GM19324 (cell line): ENCODE measurements at regions not wholly inside any gene's neighbourhood (a gene's known extent, or its start where the extent isn't known, plus 50 kb on each side); places are given as distances from the start of the nearest gene placed in this dataset.

ENCODE experiments used
- ATAC-seq: cut with Tn5 transposase; IDR thresholded peaks from one replicate; pipeline ENCODE4 v1.9.1; 2021; ENCODE audit warnings: mild to moderate bottlenecking, moderate library complexity; ENCODE audit not compliant: unreplicated experiment, low FRiP score

DNA sequence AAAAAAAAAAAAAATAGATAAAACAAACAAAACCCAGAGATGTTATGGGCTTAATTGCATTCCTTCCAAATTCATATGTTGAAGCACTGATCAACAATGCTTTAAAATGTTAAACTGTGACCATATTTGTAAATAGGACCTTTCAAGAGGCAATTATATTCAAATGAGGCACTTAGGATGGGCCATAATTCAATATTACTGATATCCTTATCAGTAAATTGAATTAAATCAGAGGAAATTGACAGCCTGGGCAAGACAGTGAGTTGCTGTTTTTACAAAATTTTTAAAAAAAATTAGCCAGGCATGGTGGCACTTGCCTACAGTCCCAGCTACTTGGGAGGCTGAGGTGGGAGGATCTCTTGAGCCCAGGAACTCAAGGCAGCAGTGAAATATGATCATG lies 364.1 kb downstream of the GJA1 start:
- no peak for ATAC-seq

DNA sequence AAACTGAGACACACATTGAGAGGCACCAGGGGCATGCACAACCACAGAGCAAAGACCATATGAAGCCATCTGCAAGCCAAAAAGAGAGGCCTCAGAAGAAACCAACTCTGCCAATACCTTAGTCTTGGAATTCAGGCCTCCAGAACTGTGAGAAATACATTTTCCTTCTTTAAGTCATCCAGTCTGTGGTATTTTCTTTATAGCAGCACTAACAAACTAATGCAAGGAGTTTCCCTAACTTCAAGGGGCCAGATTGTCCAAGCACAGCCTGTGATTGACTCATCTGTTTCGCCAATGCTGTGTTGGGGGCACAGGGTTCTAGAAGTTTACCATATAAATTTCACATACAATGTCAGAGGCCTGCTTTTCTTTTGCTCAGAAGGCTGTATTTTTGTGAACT lies 364.6 kb downstream of the GJA1 start:
- ATAC-seq, result no peak

DNA sequence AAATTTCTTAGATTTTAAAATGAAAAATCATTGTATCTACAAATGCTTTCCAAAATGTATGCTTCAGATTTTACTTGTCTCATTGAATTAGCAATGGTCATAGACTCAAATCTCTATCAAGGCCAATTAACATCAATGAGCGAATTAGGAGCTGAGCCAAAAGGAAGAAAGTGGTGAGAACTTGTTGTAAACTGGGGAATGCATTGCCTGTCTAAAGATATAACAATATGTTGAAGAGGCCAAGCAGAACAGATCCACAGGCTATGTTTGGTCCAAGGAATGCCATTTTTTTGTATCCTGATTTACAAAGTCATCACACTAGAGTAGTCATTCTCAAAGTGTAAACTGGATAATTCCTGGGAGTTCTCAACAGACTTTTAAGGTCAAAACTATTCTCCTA lies 370.7 kb downstream of the GJA1 start:
- ATAC-seq, result no peak

DNA sequence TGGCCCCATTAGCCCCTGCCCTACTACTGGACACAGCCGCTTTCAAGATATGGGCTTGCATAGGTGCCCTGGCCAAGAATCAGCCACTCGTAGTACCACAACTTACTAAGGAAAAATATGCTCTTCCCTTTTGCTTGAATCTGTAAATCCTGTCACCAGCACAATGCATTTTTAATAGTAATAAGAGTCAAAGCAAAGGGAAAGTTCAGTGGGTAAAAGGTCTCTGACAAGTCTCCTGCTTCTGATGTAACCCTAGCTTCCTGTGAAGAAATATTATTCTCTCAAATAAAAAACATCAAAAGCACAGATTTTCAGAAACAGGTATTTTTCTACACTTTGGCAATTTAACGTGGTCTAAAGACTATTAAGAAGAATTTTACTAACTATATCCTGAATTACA lies 373.8 kb downstream of the GJA1 start:
- ATAC-seq, result no peak

DNA sequence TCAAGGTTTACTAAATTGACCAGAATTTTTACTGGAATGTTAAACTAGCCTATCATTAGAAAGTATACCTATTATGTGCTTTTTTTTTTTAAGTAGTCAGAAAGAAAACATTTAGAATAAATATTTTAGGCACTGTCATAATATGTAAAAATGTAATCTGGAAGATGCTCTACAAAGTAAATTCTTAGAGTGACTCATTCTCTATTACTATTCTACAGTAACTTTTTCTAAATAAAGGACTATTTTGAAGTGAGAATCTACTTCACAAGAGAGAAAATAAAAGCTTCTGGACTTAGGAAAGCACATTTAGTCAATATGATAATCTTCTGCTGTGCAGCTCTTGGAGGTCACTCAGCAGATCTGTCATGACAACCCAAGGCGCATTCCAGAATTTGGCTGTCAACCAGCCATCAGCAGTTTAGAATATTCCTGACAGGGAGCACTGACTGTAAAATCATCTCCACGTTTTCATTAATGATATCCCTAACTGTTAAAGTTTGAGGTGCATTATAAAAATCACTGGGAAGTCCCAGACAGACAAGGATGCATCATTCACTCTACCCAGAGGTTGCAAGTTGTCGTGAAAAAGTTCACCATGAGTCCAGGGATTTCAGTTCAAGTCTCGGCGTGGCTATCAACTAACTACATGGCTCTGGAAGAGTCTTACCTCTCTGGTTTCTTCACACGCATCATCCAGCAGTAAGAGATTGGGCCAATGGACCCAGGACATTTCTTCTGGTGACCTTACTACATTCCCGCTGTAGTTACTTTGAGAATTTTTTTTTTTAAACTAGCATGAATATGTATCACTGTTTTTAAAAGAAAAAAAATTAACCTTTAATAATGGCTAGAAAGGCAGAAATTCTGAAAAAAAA lies 374.9 kb downstream of the GJA1 start:
- ATAC-seq, result no peak

DNA sequence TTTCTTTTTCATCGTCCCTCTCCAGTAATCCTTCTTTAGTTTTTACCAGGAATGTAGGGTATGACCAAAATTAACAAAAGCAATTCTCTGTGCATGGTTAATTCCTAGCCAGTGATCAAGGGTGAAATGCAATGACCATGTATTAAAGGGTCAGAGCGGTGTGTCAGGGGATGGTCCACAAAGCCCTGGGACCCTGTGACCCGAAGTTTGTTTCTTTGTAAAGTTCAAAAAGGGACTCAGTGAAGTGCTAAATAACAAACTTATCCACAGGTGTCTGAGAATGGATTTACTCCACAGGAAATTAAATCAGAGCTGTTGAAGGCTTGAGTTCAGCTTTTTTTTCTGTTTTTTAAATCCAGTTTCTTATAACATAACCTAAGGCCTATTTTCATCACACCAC lies 375.7 kb downstream of the GJA1 start:
- no peak for ATAC-seq

DNA sequence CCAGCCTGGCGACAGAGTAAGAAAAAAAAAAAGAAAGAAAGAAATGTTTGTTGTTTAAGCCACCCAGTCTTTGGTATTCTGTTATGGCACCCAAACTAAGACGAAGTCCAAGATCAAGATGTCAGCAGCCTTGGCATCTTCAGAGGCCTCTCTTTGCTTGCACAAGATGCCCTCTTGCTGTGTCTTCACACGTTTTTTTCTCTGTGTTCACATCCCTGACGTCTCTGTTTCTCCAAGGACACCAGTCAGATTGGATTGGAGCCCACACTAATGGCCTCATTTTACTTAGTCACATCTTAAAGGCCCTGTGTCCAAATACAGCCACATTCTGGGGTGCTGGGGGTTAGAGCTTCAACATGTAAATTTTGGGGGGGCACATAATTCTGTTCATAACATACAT lies 380.9 kb downstream of the GJA1 start:
- no peak for ATAC-seq

DNA sequence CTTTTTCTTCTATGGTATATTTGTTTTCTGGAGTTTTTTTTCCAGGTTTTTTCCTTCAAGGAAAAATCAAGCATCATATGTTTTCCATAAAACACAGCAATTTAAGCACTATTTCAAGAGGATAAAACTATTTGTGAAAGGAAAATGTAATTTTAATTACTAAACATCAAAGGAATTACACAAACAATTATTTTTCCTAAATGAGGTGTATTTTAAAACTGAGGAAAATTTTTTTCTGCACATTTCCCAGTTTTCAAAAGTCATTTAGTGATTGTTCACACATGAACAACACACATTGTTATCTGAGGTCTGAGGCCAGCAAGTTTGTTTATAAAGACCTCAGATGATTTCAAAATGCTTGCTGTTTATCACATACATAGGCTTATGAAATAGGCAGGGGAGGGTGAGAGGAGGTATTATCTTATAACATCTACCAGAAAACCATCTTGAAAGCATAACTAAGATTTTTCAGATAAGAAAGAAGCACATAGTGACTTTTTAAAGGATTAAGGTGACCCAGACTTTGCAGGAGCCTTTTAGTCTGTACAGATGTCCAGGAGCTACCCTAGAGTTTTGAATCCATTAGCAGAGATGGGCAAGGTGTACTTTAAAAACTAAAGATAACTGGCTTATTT lies 381.6 kb downstream of the GJA1 start:
- no peak for ATAC-seq

DNA sequence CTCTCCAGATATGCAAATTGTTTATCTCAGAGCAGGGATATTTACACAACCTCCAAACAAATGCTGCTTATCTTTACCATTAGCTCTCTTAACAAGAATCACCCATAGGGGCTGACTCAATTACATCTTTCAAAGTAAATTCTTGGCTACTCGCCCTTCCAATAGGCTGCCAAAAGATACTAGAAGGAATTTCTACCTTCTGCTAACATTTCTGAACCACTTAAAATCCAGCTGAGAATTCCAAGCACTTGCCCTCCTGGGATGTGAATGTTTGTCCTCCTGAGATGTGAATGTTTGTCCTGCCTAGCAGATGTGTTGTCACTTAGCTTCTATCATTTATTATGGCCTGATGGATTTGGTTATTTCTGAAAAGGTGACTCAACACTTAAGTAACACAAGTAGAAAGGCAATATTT lies 388.0 kb downstream of the GJA1 start:
- ATAC-seq, result no peak

DNA sequence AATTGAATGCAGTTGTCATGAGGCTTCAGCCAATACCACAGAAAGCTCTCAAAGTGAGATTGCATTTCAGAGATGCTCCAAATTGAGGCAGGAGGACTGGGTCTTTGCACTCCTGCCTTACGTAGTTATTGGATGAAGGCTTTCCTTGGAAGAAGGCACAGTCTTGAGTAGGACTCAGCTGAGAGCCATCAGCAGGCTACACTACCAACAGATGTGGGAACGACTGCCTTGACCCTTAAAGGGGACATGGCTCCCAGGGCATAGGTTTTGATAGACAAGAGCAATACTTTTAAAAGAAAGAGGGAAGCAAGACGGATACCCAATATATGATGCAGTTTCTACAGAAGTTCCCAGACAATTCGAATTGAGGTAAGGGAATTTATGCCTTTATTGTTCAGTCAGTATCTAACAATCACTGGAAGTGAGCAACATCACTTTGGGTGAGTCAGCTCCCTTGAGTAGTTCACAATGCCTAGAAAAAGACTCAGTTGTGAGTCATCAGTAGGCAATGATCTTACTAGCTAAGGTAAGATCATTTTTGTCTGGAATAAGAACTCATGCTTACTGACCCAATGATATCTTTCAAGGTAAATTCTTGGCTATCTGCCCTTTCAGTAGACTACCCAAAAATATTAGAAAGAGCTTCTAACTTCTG lies 390.8 kb downstream of the GJA1 start:
- no peak for ATAC-seq

DNA sequence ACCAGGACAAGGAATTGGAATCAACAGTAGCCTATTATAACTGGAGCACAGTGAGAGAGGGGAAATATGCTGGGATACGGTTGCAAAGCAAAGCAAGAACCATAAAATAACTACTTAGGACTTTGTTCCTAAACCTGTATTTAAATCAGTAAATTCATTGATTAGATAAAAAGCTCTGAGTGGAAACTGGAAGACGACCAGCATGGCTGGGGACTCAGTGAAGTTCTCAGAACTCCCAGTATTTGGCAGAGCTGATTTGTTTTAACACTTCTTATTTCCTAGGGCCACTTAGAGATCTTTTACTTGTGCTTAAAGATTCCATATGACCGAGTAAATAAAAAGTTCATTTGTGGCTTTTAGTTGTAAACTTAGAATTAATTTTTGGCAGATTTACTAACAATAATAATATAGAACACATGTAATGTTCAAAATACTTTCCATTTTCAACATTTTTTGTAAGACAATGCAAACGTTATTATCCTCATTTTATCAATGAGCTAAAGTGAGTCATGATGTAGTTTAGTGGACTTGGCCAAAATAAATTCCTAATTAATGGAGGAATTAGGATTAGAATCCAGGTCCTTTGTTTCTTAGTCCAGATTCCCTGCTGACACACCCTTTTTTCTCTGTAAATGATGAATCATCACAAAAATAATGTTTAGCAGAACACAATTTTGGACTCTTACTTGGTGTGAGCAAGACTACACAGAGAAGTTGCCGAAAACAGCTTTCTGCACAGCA lies 392.9 kb downstream of the GJA1 start:
- ATAC-seq, result no peak

DNA sequence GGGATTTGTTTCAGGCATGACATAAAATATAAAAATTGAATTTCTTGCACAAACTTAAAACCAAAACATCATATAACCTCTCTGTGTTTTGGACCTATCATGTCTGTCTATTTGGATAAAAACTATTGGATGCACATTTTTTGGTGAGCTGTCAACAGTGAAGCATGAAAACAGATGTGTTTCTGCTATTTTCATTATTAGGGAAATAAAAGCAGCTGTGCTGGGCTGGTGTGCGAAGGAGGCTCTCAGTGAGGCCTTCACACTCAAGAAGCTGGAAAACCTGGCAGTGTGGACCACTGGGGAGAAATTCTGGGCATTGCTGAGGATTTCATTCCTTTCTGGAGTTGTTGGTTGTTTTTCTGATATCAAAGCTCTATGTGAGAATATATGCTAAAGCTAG lies 395.3 kb downstream of the GJA1 start:
- ATAC-seq, result no peak

DNA sequence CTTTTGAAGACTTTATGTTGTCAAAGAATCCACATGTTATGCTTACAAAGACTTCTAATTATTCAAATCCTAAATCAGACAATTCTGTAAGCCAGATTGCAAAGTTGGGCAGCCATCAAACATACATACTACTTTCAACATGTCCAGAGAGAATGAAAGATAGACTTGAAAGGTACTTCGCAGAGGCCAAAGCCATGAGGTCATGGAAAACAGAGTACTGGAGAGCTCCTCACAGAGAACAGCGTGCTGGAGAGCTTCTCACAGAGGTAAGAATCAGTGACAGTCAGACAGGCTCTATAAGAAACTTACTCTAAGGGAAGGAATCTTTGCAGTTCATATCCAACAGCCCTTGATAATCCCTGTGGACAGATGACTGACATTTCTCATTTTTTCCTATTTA lies 400.2 kb downstream of the GJA1 start:
- ATAC-seq, result no peak

DNA sequence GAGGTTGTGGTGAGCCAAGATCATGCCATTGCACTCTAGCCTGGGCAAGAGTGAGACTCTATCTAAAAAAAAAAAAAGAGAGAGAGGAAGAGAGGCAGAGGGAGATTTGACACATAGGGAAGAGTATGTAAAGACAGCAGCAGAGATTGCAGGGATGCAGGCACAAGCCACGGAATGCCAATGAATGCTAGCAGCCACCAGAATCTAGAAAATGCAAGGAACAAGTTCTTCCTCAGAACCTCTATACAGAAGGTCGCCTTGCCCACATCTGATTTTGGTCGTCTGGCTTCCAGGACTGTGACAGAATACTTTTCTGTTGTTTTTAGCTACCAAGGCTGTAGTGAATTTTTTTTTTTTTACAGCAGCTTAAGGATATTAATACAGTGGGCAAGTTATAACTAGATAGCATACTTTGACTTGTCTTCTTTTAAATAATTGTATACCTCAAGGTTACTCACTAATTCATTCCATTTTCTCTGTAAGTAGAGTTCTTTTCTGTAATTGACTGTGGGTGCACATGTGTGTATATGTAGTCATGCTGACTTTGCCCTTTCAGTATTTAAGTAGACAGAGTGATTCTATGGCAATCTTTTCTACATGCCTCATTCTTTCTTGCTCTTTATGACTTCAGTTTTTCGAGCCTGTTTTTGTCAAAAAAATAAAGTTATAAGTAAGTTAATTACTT lies 402.2 kb downstream of the GJA1 start:
- no peak for ATAC-seq

DNA sequence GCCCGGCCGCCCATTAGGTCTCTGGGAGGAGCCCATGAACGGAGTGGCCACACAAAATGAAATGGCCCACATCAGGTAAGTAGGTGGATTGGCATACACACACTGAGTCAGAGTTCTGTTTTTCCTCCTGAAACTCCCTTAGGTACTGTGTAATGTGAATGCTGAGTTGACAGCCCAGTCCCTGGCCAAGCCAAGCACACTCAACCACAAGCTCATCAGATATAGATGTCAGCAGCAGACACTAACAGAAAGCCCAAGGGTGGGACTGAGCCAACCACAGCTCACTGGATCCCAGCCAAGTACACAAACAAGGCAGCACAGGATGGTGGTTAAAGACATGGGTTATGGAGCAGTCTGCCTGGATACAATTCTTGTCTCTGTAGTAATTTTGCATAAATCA lies 403.4 kb downstream of the GJA1 start:
- ATAC-seq, result no peak

DNA sequence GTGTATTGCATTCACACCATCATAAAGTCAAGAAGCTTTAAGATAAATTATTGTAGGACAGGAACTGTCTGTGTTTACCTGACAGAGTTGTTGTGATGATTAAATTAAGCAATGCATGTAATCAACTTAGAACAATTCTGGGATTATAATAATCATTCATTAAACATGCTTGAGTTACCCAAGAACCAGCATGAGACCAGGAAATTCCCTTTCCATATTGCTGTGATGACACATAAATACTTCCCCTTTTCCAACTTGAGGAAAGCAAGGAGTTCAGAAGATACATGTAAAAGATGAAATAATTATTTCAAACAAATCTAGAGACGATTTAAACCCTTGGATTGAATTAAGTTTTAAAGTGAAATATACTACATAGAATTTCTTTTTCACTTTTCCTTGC lies 404.4 kb downstream of the GJA1 start:
- no peak for ATAC-seq

DNA sequence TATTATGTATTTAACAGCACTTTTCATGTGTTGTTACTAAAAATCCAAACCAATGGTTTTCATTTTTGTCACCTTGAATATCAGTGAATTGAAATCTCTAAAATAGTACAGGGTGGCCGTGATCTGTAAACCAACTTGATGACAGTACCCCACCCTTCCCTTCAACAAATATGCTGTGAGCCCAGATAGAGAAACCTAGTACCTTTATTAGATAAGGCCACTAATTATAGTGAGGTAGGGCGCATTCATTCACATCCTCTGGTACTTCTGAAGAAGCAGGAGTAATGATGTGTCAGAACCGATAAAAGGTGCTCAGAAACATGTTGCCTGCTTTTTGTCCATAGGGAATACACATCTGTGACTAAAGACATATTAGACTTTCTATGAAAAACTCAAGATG lies 409.5 kb downstream of the GJA1 start:
- no peak for ATAC-seq

DNA sequence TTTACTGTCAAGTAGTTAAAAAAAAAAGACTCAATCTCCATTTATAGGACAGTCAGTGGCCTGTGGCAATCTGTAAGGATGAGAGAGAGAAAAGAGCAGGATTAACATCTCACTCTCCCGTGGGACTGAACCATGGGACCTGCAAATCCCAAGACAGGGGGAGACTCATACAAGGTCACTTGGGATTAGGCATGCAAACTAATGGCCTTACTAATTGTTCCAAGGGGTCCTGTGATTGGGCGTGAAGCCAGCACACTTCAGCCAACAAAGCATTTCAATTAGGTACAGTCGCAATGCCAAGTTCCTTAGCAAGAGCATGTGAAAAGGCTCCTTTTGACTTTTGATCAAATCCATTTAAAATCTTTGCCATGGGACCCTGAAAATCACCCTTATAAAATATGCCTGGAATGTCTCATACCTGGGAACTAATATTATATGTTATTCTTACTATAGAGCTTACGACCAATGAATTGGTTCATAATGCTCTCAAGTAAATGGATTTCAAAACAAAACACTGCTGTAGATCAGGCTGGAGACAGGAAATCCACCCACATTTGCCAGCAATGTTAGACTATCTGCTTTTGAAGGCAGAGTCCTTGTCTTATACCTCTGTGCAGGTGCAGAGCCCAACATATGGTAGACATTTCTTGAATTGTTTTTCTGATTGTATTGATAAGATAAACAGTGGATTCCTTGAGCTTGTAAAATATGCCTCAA lies 412.5 kb downstream of the GJA1 start:
- no peak for ATAC-seq

DNA sequence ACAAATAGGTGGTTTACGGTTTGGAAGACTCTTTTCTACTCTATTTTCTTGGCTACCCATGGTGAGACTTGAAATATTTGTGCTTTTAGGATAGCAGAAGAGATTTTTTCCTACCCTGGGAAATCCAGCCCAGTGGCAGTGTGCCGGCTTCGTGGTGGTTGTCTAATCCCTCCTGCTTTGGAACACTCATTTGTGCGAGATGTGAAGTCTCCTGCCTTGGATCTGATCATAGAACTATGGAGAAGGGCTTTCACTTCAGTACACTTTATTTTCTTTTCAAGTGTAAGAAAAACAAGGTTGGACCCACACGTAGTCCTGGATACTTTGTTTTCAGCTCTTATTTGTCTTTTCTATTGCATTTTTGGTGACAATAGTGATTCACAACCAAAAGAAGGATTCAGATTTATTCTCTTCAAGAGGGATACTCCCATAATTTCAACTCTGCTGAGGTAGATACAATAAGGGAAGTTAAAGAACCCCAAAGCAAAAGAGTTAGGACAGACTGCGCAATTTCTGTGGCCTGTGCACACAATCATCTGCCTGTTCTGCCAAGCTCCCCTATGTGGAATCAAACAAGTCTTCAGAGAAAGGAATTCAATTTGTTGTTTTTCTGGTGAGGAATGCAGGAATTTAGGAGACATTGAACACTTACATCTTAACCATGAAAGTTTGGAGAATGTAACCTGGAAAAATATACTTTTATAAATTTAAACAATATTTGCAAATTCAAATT lies 413.2 kb downstream of the GJA1 start:
- no peak for ATAC-seq
